Vagina (tissue), 2 donors: ENCODE measurements at regions not wholly inside any gene's neighbourhood (a gene's known extent, or its start where the extent isn't known, plus 50 kb on each side); places are given as distances from the start of the nearest gene placed in this dataset.

ENCODE experiments used
- DNase-seq, 2 donors: peaks; one replicate each; pipeline ENCODE4 v3.0.0-alpha.2; 2017; ENCODE audit errors: extremely low spot score in 2 of 2
- H3K27ac ChIP-seq: fragments of 200-600 bp; sonication (generic); one replicate; pipeline ENCODE4 v1.5.1; 2019
- H3K27me3 ChIP-seq: fragments of 200-600 bp; sonication (generic); one replicate; pipeline ENCODE4 v1.5.1; 2019
- H3K36me3 ChIP-seq, 2 donors: fragments of 200-600 bp; sonication (generic); one replicate each; pipeline ENCODE4 v1.5.1; 2017 to 2019
- H3K4me1 ChIP-seq: fragments of 200-600 bp; sonication (generic); one replicate; pipeline ENCODE4 v1.5.1; 2019
- H3K4me3 ChIP-seq, 2 donors: fragments of 200-600 bp; sonication (generic); 1 replicate in 1 of 2; 2 replicates in 1 of 2; pipeline ENCODE4 v1.5.1; 2016 to 2019
- H3K9me3 ChIP-seq: fragments of 200-600 bp; sonication (generic); one replicate; pipeline ENCODE4 v1.5.1; 2019
- POLR2A ChIP-seq, 2 donors: fragments of 450-650 bp; IDR thresholded peaks; one replicate each; pipeline ENCODE4 v1.6.1; 2017; ENCODE audit warnings: antibody characterized with exemption in 2 of 2, mild to moderate bottlenecking in 2 of 2, moderate library complexity in 2 of 2
- POLR2AphosphoS5 ChIP-seq, 2 donors: sonication (generic); formaldehyde crosslinking; IDR thresholded peaks; one replicate each; pipeline ENCODE4 v1.9.0; 2017; ENCODE audit warnings: antibody characterized with exemption in 2 of 2, mild to moderate bottlenecking in 2 of 2, low read depth in 1 of 2; ENCODE audit not compliant: insufficient read depth in 1 of 2
- intact Hi-C: fragments of 100-400 bp; cut with DNase I; formaldehyde crosslinking; loops from one replicate; pipeline ENCODE4 v1.15.1; 2023
- TF ChIP-seq, protein P1 (sequence below), 3 experiments: fragments of 450-650 bp in 2 of 3; fragments of 200-600 bp in 1 of 3; sonication (generic) in 1 of 3; IDR thresholded peaks; one replicate each; pipeline ENCODE4 v1.5.1; 2017 to 2019; ENCODE audit warnings: antibody characterized with exemption in 3 of 3, mild to moderate bottlenecking in 2 of 3, moderate library complexity in 2 of 3

DNA sequence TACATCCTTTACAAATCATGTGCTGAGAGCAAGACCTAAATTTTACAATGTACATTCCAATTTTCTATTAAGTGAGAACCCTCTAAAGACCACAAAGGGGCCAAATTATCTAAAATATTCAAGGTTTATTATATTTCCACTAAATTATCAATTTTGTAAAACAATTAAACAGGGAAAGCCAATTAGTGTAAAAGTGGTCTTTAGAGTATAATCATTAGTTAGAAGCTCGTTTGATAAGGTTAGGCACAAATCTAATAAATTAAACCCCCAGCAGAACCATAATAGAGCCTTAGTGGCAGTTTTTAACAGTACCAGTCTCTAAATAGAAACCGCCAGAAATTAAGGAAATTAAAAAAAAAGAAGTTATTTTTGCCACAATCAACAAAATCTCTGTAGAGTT is 249.1 kb upstream of the MANEA start:
- intact Hi-C loops = no loop called here
- no peaks in the 10 kb centered on the region for H3K4me1 ChIP-seq
- no peaks in the 10 kb centered on the region for H3K9me3 ChIP-seq
- H3K27ac ChIP-seq = no peak overlapping the region
- H3K4me3 ChIP-seq = no peak overlapping the region
- no peak for TF ChIP-seq POLR2AphosphoS5 (IDR thresholded peaks at IDR 0.05; ENCODE audit: insufficient read depth in 1 of 2, low read depth in 1 of 2)
- DNase-seq = no peak
- no peaks in the 10 kb centered on the region for H3K27me3 ChIP-seq
- H3K36me3 ChIP-seq = no peaks in the 10 kb centered on the region

DNA sequence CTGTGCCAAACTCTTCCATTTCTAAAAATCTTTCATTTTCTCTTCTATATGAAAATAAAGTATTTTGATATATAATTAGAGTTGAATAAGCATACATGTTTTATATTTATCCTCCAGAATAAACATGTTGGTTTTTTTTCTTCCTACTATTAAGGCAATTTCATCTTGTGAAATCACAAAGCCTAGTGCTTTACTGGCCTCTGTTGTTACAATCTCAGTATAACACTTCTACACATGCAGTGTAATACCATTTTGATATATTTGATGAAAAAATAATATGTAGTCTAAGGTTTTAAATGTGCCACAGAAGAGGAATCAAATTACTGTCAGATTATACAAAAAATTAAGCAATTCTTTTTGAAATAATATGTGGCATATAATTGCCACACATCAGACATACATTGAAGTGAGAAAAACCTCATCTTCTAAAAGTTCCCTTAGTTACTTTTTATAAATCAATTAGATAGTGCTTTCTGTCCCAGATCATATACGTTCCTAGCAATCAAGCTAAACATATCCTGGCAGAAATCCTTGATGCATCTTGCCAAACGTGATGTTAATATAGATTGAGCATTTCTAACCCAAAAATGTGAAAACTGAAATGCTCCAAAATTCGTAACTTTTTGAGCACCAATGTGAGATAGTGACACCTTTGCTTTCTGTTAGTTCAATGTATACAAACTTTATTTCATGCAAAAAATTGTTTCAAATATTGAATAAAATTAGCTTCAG is 225.1 kb upstream of the MANEA start:
- no peaks in the 10 kb centered on the region for H3K9me3 ChIP-seq
- TF ChIP-seq, protein P1, sequence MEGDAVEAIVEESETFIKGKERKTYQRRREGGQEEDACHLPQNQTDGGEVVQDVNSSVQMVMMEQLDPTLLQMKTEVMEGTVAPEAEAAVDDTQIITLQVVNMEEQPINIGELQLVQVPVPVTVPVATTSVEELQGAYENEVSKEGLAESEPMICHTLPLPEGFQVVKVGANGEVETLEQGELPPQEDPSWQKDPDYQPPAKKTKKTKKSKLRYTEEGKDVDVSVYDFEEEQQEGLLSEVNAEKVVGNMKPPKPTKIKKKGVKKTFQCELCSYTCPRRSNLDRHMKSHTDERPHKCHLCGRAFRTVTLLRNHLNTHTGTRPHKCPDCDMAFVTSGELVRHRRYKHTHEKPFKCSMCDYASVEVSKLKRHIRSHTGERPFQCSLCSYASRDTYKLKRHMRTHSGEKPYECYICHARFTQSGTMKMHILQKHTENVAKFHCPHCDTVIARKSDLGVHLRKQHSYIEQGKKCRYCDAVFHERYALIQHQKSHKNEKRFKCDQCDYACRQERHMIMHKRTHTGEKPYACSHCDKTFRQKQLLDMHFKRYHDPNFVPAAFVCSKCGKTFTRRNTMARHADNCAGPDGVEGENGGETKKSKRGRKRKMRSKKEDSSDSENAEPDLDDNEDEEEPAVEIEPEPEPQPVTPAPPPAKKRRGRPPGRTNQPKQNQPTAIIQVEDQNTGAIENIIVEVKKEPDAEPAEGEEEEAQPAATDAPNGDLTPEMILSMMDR (IDR thresholded peaks at IDR 0.05) = no peak
- TF ChIP-seq POLR2AphosphoS5 (IDR thresholded peaks at IDR 0.05; ENCODE audit: insufficient read depth in 1 of 2, low read depth in 1 of 2) (no peak), POLR2A (IDR thresholded peaks at IDR 0.05) (no peak)
- intact Hi-C loops = no loop called here
- H3K4me3 ChIP-seq = no peak overlapping the region
- H3K27me3 ChIP-seq = no peaks in the 10 kb centered on the region
- no peaks in the 10 kb centered on the region for H3K36me3 ChIP-seq
- DNase-seq = no peak
- no peak overlapping the region for H3K27ac ChIP-seq
- H3K4me1 ChIP-seq = no peaks in the 10 kb centered on the region

DNA sequence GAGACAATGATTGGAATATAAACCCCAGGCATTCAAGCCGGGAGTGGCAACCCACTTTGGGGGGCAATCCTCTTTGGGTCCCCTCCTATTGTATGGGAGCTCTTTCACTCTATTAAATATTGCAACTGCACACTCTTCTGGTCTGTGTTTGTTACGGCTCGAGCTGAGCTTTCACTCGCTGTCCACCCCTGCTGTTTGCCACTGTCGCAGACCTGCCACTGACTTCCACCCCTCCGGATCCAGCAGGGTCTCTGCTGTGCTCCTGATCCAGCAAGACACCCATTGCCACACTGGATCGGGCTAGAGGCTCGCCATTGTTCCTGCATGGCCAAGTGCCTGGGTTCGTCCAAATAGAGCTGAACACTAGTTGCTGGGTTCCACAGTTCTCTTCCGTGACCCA is 222.8 kb upstream of the MANEA start:
- Histone ChIP-seq H3K27ac (no peak overlapping the region), H3K36me3 (no peaks in the 10 kb centered on the region), H3K9me3 (no peaks in the 10 kb centered on the region), H3K4me1 (no peaks in the 10 kb centered on the region), H3K27me3 (no peaks in the 10 kb centered on the region), H3K4me3 (no peak overlapping the region)
- no peak for DNase-seq
- TF ChIP-seq, protein P1 (IDR thresholded peaks at IDR 0.05) = no peak
- TF ChIP-seq POLR2AphosphoS5 (IDR thresholded peaks at IDR 0.05; ENCODE audit: insufficient read depth in 1 of 2, low read depth in 1 of 2) (no peak), POLR2A (IDR thresholded peaks at IDR 0.05) (no peak)
- intact Hi-C loops = no loop called here

DNA sequence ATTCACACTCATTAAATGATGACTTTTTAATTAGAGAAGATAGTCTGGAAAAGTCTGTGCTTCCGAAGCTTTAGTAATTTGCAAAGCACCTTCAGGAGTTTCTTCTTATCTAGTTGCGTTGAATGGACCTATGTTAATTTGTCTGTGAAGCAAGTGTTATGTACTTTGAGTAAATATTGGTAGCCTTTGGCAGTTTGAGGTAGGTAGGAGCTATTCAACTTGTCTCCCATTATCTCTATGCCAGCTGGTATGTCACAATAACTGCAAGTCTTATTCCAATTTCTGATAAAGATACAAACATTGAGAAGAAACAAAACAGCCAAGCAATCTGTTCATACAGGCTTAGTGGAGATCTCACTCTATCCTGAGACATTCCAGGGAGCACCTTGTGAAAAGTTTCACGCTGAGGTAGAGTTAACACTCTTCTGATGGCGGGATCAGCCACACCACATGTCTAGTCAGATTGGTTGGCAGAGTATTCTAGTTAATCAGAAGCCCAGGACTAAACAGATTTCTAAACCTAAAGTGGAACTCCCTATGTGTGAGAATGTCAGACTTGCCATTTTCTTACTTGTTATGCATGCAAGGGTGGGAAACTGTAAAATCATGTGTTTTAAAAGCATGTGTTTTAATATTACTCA is 219.8 kb upstream of the MANEA start:
- no peaks in the 10 kb centered on the region for H3K9me3 ChIP-seq
- H3K4me1 ChIP-seq = no peaks in the 10 kb centered on the region
- no peaks in the 10 kb centered on the region for H3K27me3 ChIP-seq
- H3K27ac ChIP-seq = no peak overlapping the region
- no peaks in the 10 kb centered on the region for H3K36me3 ChIP-seq
- intact Hi-C loops = no loop called here
- no peak for TF ChIP-seq POLR2A (IDR thresholded peaks at IDR 0.05)
- TF ChIP-seq, protein P1 (IDR thresholded peaks at IDR 0.05) = no peak
- no peak for TF ChIP-seq POLR2AphosphoS5 (IDR thresholded peaks at IDR 0.05; ENCODE audit: insufficient read depth in 1 of 2, low read depth in 1 of 2)
- no peak for DNase-seq
- no peak overlapping the region for H3K4me3 ChIP-seq

DNA sequence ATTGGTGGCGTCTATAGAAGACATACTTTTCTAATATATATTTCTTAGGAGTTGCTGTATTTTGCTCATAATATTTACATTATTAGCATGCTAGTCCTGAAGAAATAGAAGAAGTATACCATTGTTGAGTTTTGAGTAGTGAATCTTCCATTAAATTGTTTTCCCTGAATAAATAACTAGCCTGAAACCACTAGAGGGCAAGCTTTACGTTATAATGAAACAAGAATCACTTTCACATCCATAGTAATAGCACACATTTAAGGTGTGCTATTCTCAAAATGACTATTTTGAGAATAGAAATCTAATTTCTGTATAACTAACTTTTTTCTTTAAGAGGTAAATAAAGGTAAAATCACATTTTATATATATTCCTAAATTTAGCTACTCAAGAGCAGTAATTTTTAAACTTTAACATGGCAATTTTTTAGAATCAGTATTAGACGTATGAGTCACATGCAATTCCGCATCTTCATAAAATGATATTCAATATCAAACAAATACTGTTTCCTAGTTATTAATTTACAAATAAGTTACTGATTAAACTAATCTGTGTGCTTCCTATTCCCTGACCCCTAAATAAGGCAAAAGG is 213.2 kb upstream of the MANEA start:
- Histone ChIP-seq H3K36me3 (no peaks in the 10 kb centered on the region), H3K9me3 (no peaks in the 10 kb centered on the region), H3K27me3 (no peaks in the 10 kb centered on the region), H3K27ac (no peak overlapping the region), H3K4me1 (no peaks in the 10 kb centered on the region), H3K4me3 (no peak overlapping the region)
- intact Hi-C loops = no loop called here
- TF ChIP-seq, protein P1 (IDR thresholded peaks at IDR 0.05) = peak in 1 of 3 experiments; percentile 28
- TF ChIP-seq POLR2AphosphoS5 (IDR thresholded peaks at IDR 0.05; ENCODE audit: insufficient read depth in 1 of 2, low read depth in 1 of 2) = no peak
- no peak for DNase-seq
